ENCODE measurements at regions not wholly inside any gene's neighbourhood (a gene's known extent, or its start where the extent isn't known, plus 50 kb on each side); places are given as distances from the start of the nearest gene placed in this dataset.
"Not testable (repeated sequence)": the region's sequence is repeated elsewhere in the genome, so short reads cannot be mapped to it uniquely, and the experiment has no call there.

GRCh38 chr5:119299242-119299614 lies 56.6 kb upstream of the TNFAIP8 start:
- ATAC-seq; H3K27me3 ChIP-seq; H3K9me3 ChIP-seq; DNase-seq; intact Hi-C loops (cut with DNase I); H3K36me3 ChIP-seq (replicated peaks in 1 of 2; ENCODE audit: insufficient read depth in 1 of 2, low read depth in 2 of 2); H3K27ac ChIP-seq; H3K4me3 ChIP-seq: not testable (repeated sequence)
- WGBS, 2 donors: 93 to 95% methylated on average over 9 of the region's 9 CpGs
- H3K4me1 ChIP-seq: peaks cover 28% of the 10 kb centered on the region

GRCh38 chr5:119299615-119300310 lies 56.1 kb upstream of the TNFAIP8 start:
- WGBS, 2 donors: 87 to 98% methylated on average over 17 to 23 of the region's 23 CpGs
- H3K36me3 ChIP-seq (replicated peaks in 1 of 2; ENCODE audit: insufficient read depth in 1 of 2, low read depth in 2 of 2); H3K9me3 ChIP-seq; intact Hi-C loops (cut with DNase I); H3K27ac ChIP-seq; H3K4me3 ChIP-seq; H3K27me3 ChIP-seq; ATAC-seq: not testable (repeated sequence)
- peaks cover 34% of the 10 kb centered on the region for H3K4me1 ChIP-seq
- DNase-seq: peak in 1 of 4 donors; percentile 30

GRCh38 chr5:119300311-119300670 lies 55.5 kb upstream of the TNFAIP8 start:
- intact Hi-C loops (cut with DNase I): no loop called here
- H3K4me3 ChIP-seq: no peak overlapping the region
- no peaks in the 10 kb centered on the region for H3K36me3 ChIP-seq (replicated peaks in 1 of 2; ENCODE audit: insufficient read depth in 1 of 2, low read depth in 2 of 2)
- no peak for TF ChIP-seq CTCF (IDR thresholded peaks at IDR 0.05)
- no peak for TF ChIP-seq POLR2A (IDR thresholded peaks at IDR 0.05)
- peaks cover 39% of the 10 kb centered on the region for H3K4me1 ChIP-seq
- DNase-seq: no peak
- 73 to 74% methylated on average over 3 of the region's 3 CpGs for WGBS, 2 donors
- no peak for ATAC-seq
- no peaks in the 10 kb centered on the region for H3K27me3 ChIP-seq
- H3K9me3 ChIP-seq: no peaks in the 10 kb centered on the region
- no peak overlapping the region for H3K27ac ChIP-seq

GRCh38 chr5:119301210-119301609 lies 54.6 kb upstream of the TNFAIP8 start:
- ATAC-seq: no peak
- no peaks in the 10 kb centered on the region for H3K27me3 ChIP-seq
- no peak for TF ChIP-seq POLR2A (IDR thresholded peaks at IDR 0.05)
- no peak for TF ChIP-seq CTCF (IDR thresholded peaks at IDR 0.05)
- intact Hi-C loops (cut with DNase I): no loop called here
- no peak overlapping the region for H3K4me3 ChIP-seq
- H3K9me3 ChIP-seq: no peaks in the 10 kb centered on the region
- WGBS, 2 donors: 62 to 97% methylated on average over 2 of the region's 2 CpGs
- H3K27ac ChIP-seq: no peak overlapping the region
- no peaks in the 10 kb centered on the region for H3K36me3 ChIP-seq (replicated peaks in 1 of 2; ENCODE audit: insufficient read depth in 1 of 2, low read depth in 2 of 2)
- no peak for DNase-seq
- H3K4me1 ChIP-seq: peaks cover 44% of the 10 kb centered on the region

- DNase-seq (no peak), ATAC-seq (no peak)
- H3K4me3 ChIP-seq: no peak overlapping the region
- H3K27me3 ChIP-seq: no peaks in the 10 kb centered on the region
- no peaks in the 10 kb centered on the region for H3K9me3 ChIP-seq
- peak overlapping the region in 3 of 4 donors; percentile 73 to 82 (median 77) for H3K27ac ChIP-seq
- TF ChIP-seq POLR2A (IDR thresholded peaks at IDR 0.05) (no peak), CTCF (IDR thresholded peaks at IDR 0.05) (no peak)
- no peaks in the 10 kb centered on the region for H3K36me3 ChIP-seq (replicated peaks in 1 of 2; ENCODE audit: insufficient read depth in 1 of 2, low read depth in 2 of 2)
- peaks cover 44% of the 10 kb centered on the region for H3K4me1 ChIP-seq
- intact Hi-C loops (cut with DNase I): no loop called here
These were observed 53.9 kb upstream of the TNFAIP8 start for GRCh38 chr5:119301906-119302305.

- H3K27me3 ChIP-seq: no peaks in the 10 kb centered on the region
- H3K4me3 ChIP-seq: no peak overlapping the region
- ATAC-seq (no peak), DNase-seq (no peak)
- no peaks in the 10 kb centered on the region for H3K9me3 ChIP-seq
- peaks cover 44% of the 10 kb centered on the region for H3K4me1 ChIP-seq
- no peaks in the 10 kb centered on the region for H3K36me3 ChIP-seq (replicated peaks in 1 of 2; ENCODE audit: insufficient read depth in 1 of 2, low read depth in 2 of 2)
- intact Hi-C loops (cut with DNase I): no loop called here
- H3K27ac ChIP-seq: peak overlapping the region; percentile 73 to 82 (median 75)
- 23 to 27% methylated on average over 3 of the region's 3 CpGs for WGBS, 2 donors
- TF ChIP-seq POLR2A (IDR thresholded peaks at IDR 0.05) (no peak), CTCF (IDR thresholded peaks at IDR 0.05) (no peak)
These were observed 53.4 kb upstream of the TNFAIP8 start for GRCh38 chr5:119302449-119302848.

All from body of pancreas (tissue), 4 donors.